Mesenteric fat pad (tissue), 1 donor: ENCODE measurements at regions not wholly inside any gene's neighbourhood (a gene's known extent, or its start where the extent isn't known, plus 50 kb on each side); places are given as distances from the start of the nearest gene placed in this dataset. TPM values are rescaled to one million over a fixed set of nuclear protein-coding genes. Genes with fewer than 3 reads are reported as not detected.

Experiments
- DNase-seq: peaks from one replicate; pipeline ENCODE4 v3.0.0-alpha.2; 2020; ENCODE audit warnings: low spot score
- microRNA-seq: library from miRNA; unstranded; fragments of <30 nt; microRNA quantifications from one replicate; pipeline ENCODE4 v1.2.0, GENCODE V29; 2020; ENCODE audit warnings: borderline number of aligned reads
- donor health status: DM: yes; HTN: yes; CAD: no.

GRCh38 chr1:37415611-37416244 lies 58.7 kb upstream of the ZC3H12A start:
- DNase-seq: no peak

GRCh38 chr1:37420456-37420855 lies 53.9 kb upstream of the ZC3H12A start:
- no peak for DNase-seq

GRCh38 chr1:37423810-37424209 lies 50.6 kb upstream of the ZC3H12A start:
- no peak for DNase-seq

- DNase-seq: no peak
Measured at GRCh38 chr1:37424523-37424922, 49.9 kb upstream of the ZC3H12A start.

Small RNA genes lying in the stretch of these regions (microRNA-seq; reads per million reads assigned to microRNA genes)
- gene MIR4255: not detected
